K562 (cell line): ENCODE measurements at regions not wholly inside any gene's neighbourhood (a gene's known extent, or its start where the extent isn't known, plus 50 kb on each side); places are given as distances from the start of the nearest gene placed in this dataset.

Source experiments
- ATAC-seq: fragments of 200-7000 bp; cut with Tn5 transposase; 3 replicates; pipeline ENCODE4 v1.9.1; 2020; ENCODE audit warnings: moderate library complexity
- BruUV-seq: library from RNA; stranded (reverse); fragments of 400-500 nt; replicated peaks from 2 replicates; lab custom pipeline; 2021; lab: Mats Ljungman, UMichigan
- CTCF ChIA-PET: fragments of 300-600 bp; formaldehyde crosslinking; extraction: SDS; loops from one replicate; lab custom pipeline; 2021; ENCODE audit warnings: low intra/inter-chr PET ratio; lab: Yijun Ruan, JAX
- POLR2A ChIA-PET: fragments of 300-600, 350-650 bp; sonication (Branson Sonifier 250); formaldehyde crosslinking; extraction: SDS; loops from one replicate; lab custom pipeline; 2021; ENCODE audit warnings: antibody characterized with exemption, inconsistent platforms; lab: Yijun Ruan, JAX
- DNase-seq, 4 experiments: peaks; one replicate each; pipeline versions ENCODE4 v3.0.0 to v3.0.0-alpha.2; 2011 to 2018; ENCODE audit warnings: low spot score in 3 of 4, mixed read lengths in 3 of 4; ENCODE audit errors: extremely low read depth in 1 of 4
- FAIRE-seq: peaks from 2 replicates; lab custom pipeline; 2011; peaks lifted over from hg19 to GRCh38; lab: Jason Lieb, UNC
- H2AFZ ChIP-seq: 2 replicates; pipeline ENCODE4 v1.6.0; 2011; ENCODE audit warnings: low read depth, low read length, control low read depth, inconsistent platforms
- H3K27ac ChIP-seq: fragments of 200-600 bp; 3 replicates; pipeline ENCODE4 v1.8.0; 2011; ENCODE audit warnings: low read depth, mild to moderate bottlenecking, control low read depth, inconsistent platforms, low read length, moderate library complexity, mixed read lengths; ENCODE audit errors: extremely low read depth
- H3K27me3 ChIP-seq, 2 experiments: fragments of 300-600 bp in 1 of 2; 2 replicates in 1 of 2; 3 replicates in 1 of 2; pipeline versions ENCODE4 v1.6.0 to v1.8.0; 2011; ENCODE audit warnings: inconsistent platforms in 2 of 2, low read length in 2 of 2, mild to moderate bottlenecking in 1 of 2, mixed read lengths in 1 of 2, moderate library complexity in 1 of 2; ENCODE audit not compliant: control insufficient read depth in 2 of 2, insufficient read depth in 2 of 2
- H3K36me3 ChIP-seq: fragments of 300-600 bp; 3 replicates; pipeline ENCODE4 v1.8.0; 2011; ENCODE audit warnings: mild to moderate bottlenecking, low read length, inconsistent platforms; ENCODE audit not compliant: control insufficient read depth, insufficient read depth
- H3K4me1 ChIP-seq, 2 experiments: fragments of 200-600 bp in 1 of 2; replicated peaks in 1 of 2; 2 replicates in 1 of 2; 3 replicates in 1 of 2; pipeline versions ENCODE4 v1.5.1 to v1.8.0; 2011; ENCODE audit warnings: inconsistent platforms in 2 of 2, low read length in 2 of 2, mild to moderate bottlenecking in 1 of 2, mixed read lengths in 1 of 2, moderate library complexity in 1 of 2; ENCODE audit not compliant: control insufficient read depth in 2 of 2, insufficient read depth in 2 of 2
- H3K4me2 ChIP-seq: 2 replicates; pipeline ENCODE4 v1.6.1; 2011; ENCODE audit warnings: low read length, control low read depth, inconsistent platforms, mixed read lengths; ENCODE audit not compliant: insufficient read depth
- H3K4me3 ChIP-seq: fragments of 200-600 bp; sonication (generic), shearing (Covaris generic); 2 replicates; pipeline ENCODE4 v1.5.1; 2016; ENCODE audit warnings: control low read depth, inconsistent platforms
- H3K79me2 ChIP-seq: fragments of 200-600 bp; 3 replicates; pipeline ENCODE4 v1.8.0; 2011; ENCODE audit warnings: low read length, inconsistent platforms; ENCODE audit not compliant: control insufficient read depth, insufficient read depth
- H3K9ac ChIP-seq, 2 experiments: 2 replicates each; pipeline versions ENCODE4 v1.6.0 to v1.6.1; 2011; ENCODE audit warnings: low read depth in 2 of 2, low read length in 2 of 2, control low read depth in 1 of 2, inconsistent platforms in 1 of 2, mild to moderate bottlenecking in 1 of 2, mixed read lengths in 1 of 2; ENCODE audit not compliant: insufficient read depth in 1 of 2
- H3K9me1 ChIP-seq: one replicate; pipeline ENCODE4 v1.6.0; 2011; ENCODE audit warnings: inconsistent platforms, mild to moderate bottlenecking, low read length, moderate library complexity; ENCODE audit not compliant: control insufficient read depth, insufficient read depth
- H3K9me3 ChIP-seq: replicated peaks from 2 replicates; pipeline ENCODE4 v1.5.1; 2011; ENCODE audit warnings: low read depth, low read length, inconsistent platforms; ENCODE audit not compliant: control insufficient read depth, insufficient read depth
- H4K20me1 ChIP-seq: replicated peaks from 2 replicates; pipeline ENCODE4 v1.6.1; 2011; ENCODE audit warnings: low read length, inconsistent platforms, mixed read lengths; ENCODE audit not compliant: control insufficient read depth, insufficient read depth
- ARID2 ChIP-seq: fragments of 450-650 bp; IDR thresholded peaks from 2 replicates; pipeline ENCODE4 v1.6.1; 2017; ENCODE audit warnings: antibody characterized with exemption, mild to moderate bottlenecking
- BRD4 ChIP-seq: fragments of 200-600 bp; sonication (generic); IDR thresholded peaks from 2 replicates; pipeline ENCODE4 v1.6.1; 2017; ENCODE audit warnings: inconsistent platforms
- CCNT2 ChIP-seq: IDR thresholded peaks from 2 replicates; pipeline ENCODE4 v1.6.1; 2011; ENCODE audit warnings: borderline replicate concordance, low read depth, mild to moderate bottlenecking, moderate library complexity, mixed read lengths, low read length; ENCODE audit not compliant: insufficient read length; ENCODE audit errors: extremely low read depth
- CREBBP ChIP-seq: IDR thresholded peaks from one replicate; pipeline ENCODE4 v1.6.1; 2012; ENCODE audit warnings: low read depth, mild to moderate bottlenecking, control low read depth, inconsistent platforms, low read length
- FOXK2 ChIP-seq, 2 experiments: fragments of 450-650 bp; IDR thresholded peaks in 1 of 2; conservative IDR thresholded peaks in 1 of 2; 2 replicates each; pipeline ENCODE4 v1.6.1; 2016; ENCODE audit warnings: low read depth in 2 of 2, mild to moderate bottlenecking in 1 of 2
- HMGN3 ChIP-seq: IDR thresholded peaks from 2 replicates; pipeline ENCODE4 v1.6.1; 2011; ENCODE audit warnings: borderline replicate concordance, low read depth, mild to moderate bottlenecking, mixed read lengths, low read length; ENCODE audit not compliant: insufficient read length; ENCODE audit errors: extremely low read depth
- LCOR ChIP-seq: sonication (generic); formaldehyde crosslinking; IDR thresholded peaks from 2 replicates; pipeline ENCODE4 v1.8.0; 2022; ENCODE audit warnings: mild to moderate bottlenecking, missing genetic modification reagents
- NFE2 ChIP-seq: IDR thresholded peaks from 2 replicates; pipeline ENCODE4 v1.6.1; 2014; ENCODE audit warnings: antibody characterized with exemption, low read depth
- POLR2AphosphoS2 ChIP-seq: IDR thresholded peaks from 2 replicates; pipeline ENCODE4 v1.6.1; 2012; ENCODE audit warnings: low read length, improper control_type of control experiment
- TAF9B ChIP-seq: fragments of 450-650 bp; IDR thresholded peaks from 2 replicates; pipeline ENCODE4 v1.6.1; 2018; ENCODE audit warnings: mild to moderate bottlenecking; ENCODE audit not compliant: partially characterized antibody
- ZKSCAN1 ChIP-seq: fragments of 150-350 bp; IDR thresholded peaks from 2 replicates; pipeline ENCODE4 v1.6.1; 2016; ENCODE audit warnings: low read depth, low read length
- ZNF217 ChIP-seq: sonication (generic); formaldehyde crosslinking; IDR thresholded peaks from 2 replicates; pipeline ENCODE4 v1.8.0; 2022; ENCODE audit warnings: mild to moderate bottlenecking, missing genetic modification reagents
- WGBS: fragments of 100-300 bp; shearing (Covaris generic); methylation state at CpG from one replicate; pipeline ENCODE4 v1.1.6; 2016; ENCODE audit warnings: low coverage, mixed read lengths; ENCODE audit not compliant: insufficient coverage; ENCODE audit errors: missing lambda C conversion rate; 5-methylcytosine and 5-hydroxymethylcytosine counted together
- in situ Hi-C: fragments of 300-500 bp; cut with MboI; formaldehyde crosslinking; loops from 4 replicates; pipeline ENCODE4 v1.15.0; 2018; ENCODE audit warnings: inconsistent platforms, mixed read lengths
- intact Hi-C: fragments of 100-400 bp; cut with micrococcal nuclease; formaldehyde crosslinking; loops from 2 replicates; pipeline ENCODE4 v1.14.2; 2022
- TF ChIP-seq, protein P1 (sequence below): sonication (generic); formaldehyde crosslinking; IDR thresholded peaks from 2 replicates; pipeline ENCODE4 v1.8.0; 2022; ENCODE audit warnings: mild to moderate bottlenecking, missing genetic modification reagents
- TF ChIP-seq, protein P2 (sequence below), 2 experiments: fragments of 200-800 bp in 1 of 2; sonication (Bioruptor generic) in 1 of 2; sonication (generic) in 1 of 2; formaldehyde crosslinking in 1 of 2; IDR thresholded peaks in 1 of 2; conservative IDR thresholded peaks in 1 of 2; 2 replicates each; pipeline versions ENCODE4 v1.5.0 to v1.6.1; 2016 to 2020; ENCODE audit warnings: missing compliant biosample characterization in 1 of 2, missing genetic modification characterization in 1 of 2, missing genetic modification reagents in 1 of 2
- TF ChIP-seq, protein P3 (sequence below): fragments of 450-650 bp; formaldehyde crosslinking; conservative IDR thresholded peaks from 2 replicates; pipeline ENCODE4 v1.4.0; 2022; ENCODE audit warnings: mild to moderate bottlenecking, missing genetic modification characterization

DNA sequence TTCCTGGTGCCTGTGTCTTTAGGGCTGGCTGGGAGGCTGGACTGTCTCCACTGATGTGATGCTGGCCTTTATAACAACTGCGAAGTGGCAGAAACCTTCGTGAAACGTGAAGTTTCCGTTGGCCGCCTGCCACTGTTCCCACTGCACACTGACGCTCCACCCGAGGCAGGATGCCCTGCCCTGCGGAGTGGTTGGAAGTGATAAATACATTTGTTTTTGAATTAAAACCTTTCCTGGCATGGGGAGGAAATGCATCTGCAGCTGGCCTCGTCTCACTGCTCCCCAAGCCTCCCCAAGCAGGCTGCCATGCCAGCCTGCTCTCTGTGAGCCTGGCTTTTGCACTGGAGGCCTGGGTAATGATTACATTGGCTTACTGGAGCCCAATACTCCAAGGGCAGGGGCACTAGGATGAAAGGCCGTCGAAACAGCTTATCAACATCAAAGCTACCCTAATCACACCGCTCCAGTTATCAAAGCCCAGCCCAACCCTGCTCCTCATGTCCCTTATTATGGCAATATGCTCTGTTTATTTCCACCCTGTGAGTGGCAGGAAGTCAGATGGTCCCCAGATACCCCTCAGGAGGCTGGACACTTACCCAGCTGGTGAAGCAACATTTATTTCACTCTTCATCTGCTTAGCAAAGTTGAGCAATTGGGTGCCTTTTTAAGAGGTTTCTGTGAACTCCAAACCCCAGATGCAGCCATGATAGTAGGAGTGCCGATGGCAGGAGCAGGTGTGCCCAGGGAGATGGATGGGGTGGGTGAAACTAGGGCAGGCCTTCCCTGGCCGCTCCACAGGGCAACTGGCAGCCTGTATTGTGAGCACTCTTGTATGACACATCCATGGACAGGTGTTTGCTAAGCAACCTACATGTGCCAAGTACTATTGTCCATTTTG lies 97.4 kb upstream of the ITGA6 start:
- Histone ChIP-seq H3K27ac (no peak overlapping the region), H2AFZ (no peak overlapping the region), H3K36me3 (no peaks in the 10 kb centered on the region), H3K9ac (no peak overlapping the region), H3K4me1 (no peaks in the 10 kb centered on the region), H4K20me1 (no peaks in the 10 kb centered on the region), H3K27me3 (peaks cover 0 to 10% of the 10 kb centered on the region in 2 experiments; a peak in 2 of 5 replicates), H3K4me3 (no peak overlapping the region), H3K9me1 (no peaks in the 10 kb centered on the region), H3K9me3 (no peaks in the 10 kb centered on the region), H3K4me2 (no peak overlapping the region), H3K79me2 (no peaks in the 10 kb centered on the region)
- CTCF ChIA-PET = no interaction called here
- in situ Hi-C loops (no loop called here), intact Hi-C loops (no loop called here)
- DNase-seq (no peak), FAIRE-seq (no peak), ATAC-seq (no peak)
- POLR2A ChIA-PET = interaction anchor here (0.6 to 1.1 kb wide), 2 partner anchors 30 to 1799 kb away, joined by 3 read pairs; no protein-coding TSS in a partner anchor
- no TSS peak for BruUV-seq
- 0% methylated on average over 14 of the region's 14 CpGs for WGBS
- TF ChIP-seq FOXK2 (conservative IDR thresholded peaks at IDR 0.05 in 1 of 2, IDR thresholded peaks at IDR 0.05 in 1 of 2; ENCODE audit: low read depth in 2 of 2) (no peak), CREBBP (no peak), HMGN3 (no peak), LCOR (CRISPR knock-in tag) (no peak), POLR2AphosphoS2 (no peak), BRD4 (no peak), TAF9B (no peak), NFE2 (no peak), ZKSCAN1 (no peak), ZNF217 (CRISPR knock-in tag) (no peak), CCNT2 (no peak), ARID2 (no peak)
- TF ChIP-seq, protein P1, sequence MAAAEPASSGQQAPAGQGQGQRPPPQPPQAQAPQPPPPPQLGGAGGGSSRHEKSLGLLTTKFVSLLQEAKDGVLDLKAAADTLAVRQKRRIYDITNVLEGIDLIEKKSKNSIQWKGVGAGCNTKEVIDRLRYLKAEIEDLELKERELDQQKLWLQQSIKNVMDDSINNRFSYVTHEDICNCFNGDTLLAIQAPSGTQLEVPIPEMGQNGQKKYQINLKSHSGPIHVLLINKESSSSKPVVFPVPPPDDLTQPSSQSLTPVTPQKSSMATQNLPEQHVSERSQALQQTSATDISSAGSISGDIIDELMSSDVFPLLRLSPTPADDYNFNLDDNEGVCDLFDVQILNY (CRISPR knock-in tag) = no peak
- TF ChIP-seq, protein P2, sequence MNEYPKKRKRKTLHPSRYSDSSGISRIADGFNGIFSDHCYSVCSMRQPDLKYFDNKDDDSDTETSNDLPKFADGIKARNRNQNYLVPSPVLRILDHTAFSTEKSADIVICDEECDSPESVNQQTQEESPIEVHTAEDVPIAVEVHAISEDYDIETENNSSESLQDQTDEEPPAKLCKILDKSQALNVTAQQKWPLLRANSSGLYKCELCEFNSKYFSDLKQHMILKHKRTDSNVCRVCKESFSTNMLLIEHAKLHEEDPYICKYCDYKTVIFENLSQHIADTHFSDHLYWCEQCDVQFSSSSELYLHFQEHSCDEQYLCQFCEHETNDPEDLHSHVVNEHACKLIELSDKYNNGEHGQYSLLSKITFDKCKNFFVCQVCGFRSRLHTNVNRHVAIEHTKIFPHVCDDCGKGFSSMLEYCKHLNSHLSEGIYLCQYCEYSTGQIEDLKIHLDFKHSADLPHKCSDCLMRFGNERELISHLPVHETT (CRISPR knock-in tag; conservative IDR thresholded peaks at IDR 0.05 in 1 of 2, IDR thresholded peaks at IDR 0.05 in 1 of 2) = no peak
- TF ChIP-seq, protein P3, sequence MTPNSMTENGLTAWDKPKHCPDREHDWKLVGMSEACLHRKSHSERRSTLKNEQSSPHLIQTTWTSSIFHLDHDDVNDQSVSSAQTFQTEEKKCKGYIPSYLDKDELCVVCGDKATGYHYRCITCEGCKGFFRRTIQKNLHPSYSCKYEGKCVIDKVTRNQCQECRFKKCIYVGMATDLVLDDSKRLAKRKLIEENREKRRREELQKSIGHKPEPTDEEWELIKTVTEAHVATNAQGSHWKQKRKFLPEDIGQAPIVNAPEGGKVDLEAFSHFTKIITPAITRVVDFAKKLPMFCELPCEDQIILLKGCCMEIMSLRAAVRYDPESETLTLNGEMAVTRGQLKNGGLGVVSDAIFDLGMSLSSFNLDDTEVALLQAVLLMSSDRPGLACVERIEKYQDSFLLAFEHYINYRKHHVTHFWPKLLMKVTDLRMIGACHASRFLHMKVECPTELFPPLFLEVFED (CRISPR knock-in tag) = no peak
